ENCODE measurements at regions not wholly inside any gene's neighbourhood (a gene's known extent, or its start where the extent isn't known, plus 50 kb on each side); places are given as distances from the start of the nearest gene placed in this dataset.

GRCh38 chr20:60124776-60125381, 166.7 kb downstream of the CDH26 start:
- ChIA-PET CTCF (no interaction called here), POLR2A (no interaction called here)
- Histone ChIP-seq H3K36me3 (ENCODE audit: control insufficient read depth, insufficient read depth, low read length) (no peaks in the 10 kb centered on the region), H3K27me3 (ENCODE audit: control insufficient read depth, insufficient read depth, low read length) (peaks cover 6% of the 10 kb centered on the region), H3K4me3 (ENCODE audit: low read depth, low read length) (no peak overlapping the region)
- TF ChIP-seq, protein P1, sequence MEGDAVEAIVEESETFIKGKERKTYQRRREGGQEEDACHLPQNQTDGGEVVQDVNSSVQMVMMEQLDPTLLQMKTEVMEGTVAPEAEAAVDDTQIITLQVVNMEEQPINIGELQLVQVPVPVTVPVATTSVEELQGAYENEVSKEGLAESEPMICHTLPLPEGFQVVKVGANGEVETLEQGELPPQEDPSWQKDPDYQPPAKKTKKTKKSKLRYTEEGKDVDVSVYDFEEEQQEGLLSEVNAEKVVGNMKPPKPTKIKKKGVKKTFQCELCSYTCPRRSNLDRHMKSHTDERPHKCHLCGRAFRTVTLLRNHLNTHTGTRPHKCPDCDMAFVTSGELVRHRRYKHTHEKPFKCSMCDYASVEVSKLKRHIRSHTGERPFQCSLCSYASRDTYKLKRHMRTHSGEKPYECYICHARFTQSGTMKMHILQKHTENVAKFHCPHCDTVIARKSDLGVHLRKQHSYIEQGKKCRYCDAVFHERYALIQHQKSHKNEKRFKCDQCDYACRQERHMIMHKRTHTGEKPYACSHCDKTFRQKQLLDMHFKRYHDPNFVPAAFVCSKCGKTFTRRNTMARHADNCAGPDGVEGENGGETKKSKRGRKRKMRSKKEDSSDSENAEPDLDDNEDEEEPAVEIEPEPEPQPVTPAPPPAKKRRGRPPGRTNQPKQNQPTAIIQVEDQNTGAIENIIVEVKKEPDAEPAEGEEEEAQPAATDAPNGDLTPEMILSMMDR (IDR thresholded peaks at IDR 0.05; ENCODE audit: insufficient read depth, low read depth, low read length) = no peak
- DNase-seq (ENCODE audit: low read depth) = no peak

DNA sequence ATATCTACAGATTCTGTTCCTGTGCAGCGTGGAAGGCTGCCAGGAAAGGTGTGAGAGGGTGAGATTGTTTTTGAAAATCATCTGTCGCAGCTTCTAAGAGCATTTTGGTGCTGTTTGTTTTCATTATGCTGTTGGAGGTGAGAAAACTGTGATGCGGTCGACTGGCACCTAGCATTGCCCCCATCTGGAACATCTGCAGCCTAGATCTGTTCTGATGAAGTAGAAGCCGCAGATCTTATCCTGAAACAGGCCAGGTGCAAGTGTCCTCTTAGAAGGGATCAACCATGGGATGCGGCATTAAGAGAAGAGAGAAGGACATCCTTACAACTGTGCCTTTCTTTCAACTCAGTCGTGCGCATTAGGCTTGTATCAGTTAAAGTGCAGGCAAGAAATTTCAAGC, 167.3 kb downstream of the CDH26 start:
- Histone ChIP-seq H3K36me3 (ENCODE audit: control insufficient read depth, insufficient read depth, low read length) (no peaks in the 10 kb centered on the region), H3K27me3 (ENCODE audit: control insufficient read depth, insufficient read depth, low read length) (peaks cover 6% of the 10 kb centered on the region), H3K4me3 (ENCODE audit: low read depth, low read length) (no peak overlapping the region)
- POLR2A ChIA-PET = no interaction called here
- CTCF ChIA-PET = no interaction called here
- DNase-seq (ENCODE audit: low read depth) = no peak
- TF ChIP-seq, protein P1 (IDR thresholded peaks at IDR 0.05; ENCODE audit: insufficient read depth, low read depth, low read length) = no peak

- DNase-seq (ENCODE audit: low read depth) = no peak
- peaks cover 2% of the 10 kb centered on the region; the same call in 1 of the 2 replicates for H3K27me3 ChIP-seq (ENCODE audit: control insufficient read depth, insufficient read depth, low read length)
- POLR2A ChIA-PET = no interaction called here
- H3K36me3 ChIP-seq (ENCODE audit: control insufficient read depth, insufficient read depth, low read length) = no peaks in the 10 kb centered on the region
- CTCF ChIA-PET = no interaction called here
- H3K4me3 ChIP-seq (ENCODE audit: low read depth, low read length) = no peak overlapping the region
- TF ChIP-seq, protein P1 (IDR thresholded peaks at IDR 0.05; ENCODE audit: insufficient read depth, low read depth, low read length) = no peak
Observed at GRCh38 chr20:60126975-60127374, 168.8 kb downstream of the CDH26 start.

DNA sequence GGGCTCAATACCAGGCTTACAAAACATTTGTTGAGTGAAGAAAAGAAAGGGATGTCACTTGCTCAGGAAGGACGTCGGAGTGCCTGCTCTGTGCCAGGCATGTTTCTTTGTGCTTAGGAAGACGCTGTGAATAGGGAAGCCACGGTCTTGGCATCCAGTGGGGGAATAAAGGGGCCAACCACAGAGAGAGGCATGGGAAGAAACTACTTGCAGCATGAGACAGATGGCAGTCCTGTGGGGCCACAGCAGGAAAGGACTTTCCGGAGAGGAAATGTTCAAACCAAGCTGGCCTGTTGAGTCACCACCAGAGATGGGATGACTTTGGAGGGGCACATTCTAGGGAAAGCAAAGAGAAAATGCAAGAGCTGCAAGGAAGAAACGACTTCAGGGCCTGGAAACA, 173.2 kb downstream of the CDH26 start:
- Histone ChIP-seq H3K4me3 (ENCODE audit: low read depth, low read length) (no peak overlapping the region), H3K36me3 (ENCODE audit: control insufficient read depth, insufficient read depth, low read length) (no peaks in the 10 kb centered on the region), H3K27me3 (ENCODE audit: control insufficient read depth, insufficient read depth, low read length) (no peaks in the 10 kb centered on the region; the same call in 1 of the 2 replicates)
- TF ChIP-seq, protein P1 (IDR thresholded peaks at IDR 0.05; ENCODE audit: insufficient read depth, low read depth, low read length) = no peak
- no peak for DNase-seq (ENCODE audit: low read depth)
- ChIA-PET POLR2A (no interaction called here), CTCF (interaction anchor here (0.8 to 1.2 kb wide), 3 partner anchors 9 to 73 kb away, joined by 3 to 4 read pairs (median 3); no protein-coding TSS in a partner anchor)

DNA sequence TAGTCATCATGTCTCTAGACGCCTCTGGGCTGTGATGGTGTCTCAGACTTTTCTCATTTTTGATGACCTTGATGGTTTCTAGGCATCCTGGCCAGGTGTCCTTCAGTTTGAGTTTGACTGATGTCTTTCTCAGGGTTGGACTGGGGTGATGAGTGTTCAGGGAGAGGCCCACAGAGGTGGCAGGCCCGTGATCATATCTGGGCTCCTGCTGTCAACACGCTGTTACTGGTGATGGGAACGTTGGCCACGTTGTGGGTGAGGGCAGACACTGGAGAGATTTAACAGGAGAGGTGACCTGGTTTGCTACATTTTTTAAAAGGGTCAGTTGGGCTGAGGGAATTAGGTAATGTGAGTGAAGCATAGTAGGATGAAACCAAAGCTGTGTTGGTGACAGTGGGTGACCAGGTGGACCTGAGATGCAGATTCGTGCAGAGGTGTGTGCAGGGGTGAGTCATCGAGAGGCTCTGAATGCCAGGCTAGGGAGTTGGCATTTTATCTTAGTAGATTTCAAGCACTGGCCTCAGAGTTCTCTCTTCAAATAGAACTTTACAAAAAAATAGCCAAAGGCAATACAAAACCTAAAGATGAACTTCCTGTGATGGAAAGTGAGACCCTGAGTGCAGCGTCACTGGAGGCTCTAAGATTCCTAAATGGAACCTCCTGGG, 174.1 kb downstream of the CDH26 start:
- POLR2A ChIA-PET = no interaction called here
- CTCF ChIA-PET = no interaction called here
- Histone ChIP-seq H3K36me3 (ENCODE audit: control insufficient read depth, insufficient read depth, low read length) (no peaks in the 10 kb centered on the region), H3K4me3 (ENCODE audit: low read depth, low read length) (no peak overlapping the region), H3K27me3 (ENCODE audit: control insufficient read depth, insufficient read depth, low read length) (no peaks in the 10 kb centered on the region)
- no peak for DNase-seq (ENCODE audit: low read depth)
- TF ChIP-seq, protein P1 (IDR thresholded peaks at IDR 0.05; ENCODE audit: insufficient read depth, low read depth, low read length) = no peak
